Activated CD8-positive, alpha-beta memory T cell treated with anti-CD3 and anti-CD28 coated beads for 36 hours (primary cell): ENCODE measurements at regions not wholly inside any gene's neighbourhood (a gene's known extent, or its start where the extent isn't known, plus 50 kb on each side); places are given as distances from the start of the nearest gene placed in this dataset.

ENCODE experiments used
- CTCF ChIA-PET: fragments of 350-600 bp; sonication (Branson Sonifier 250); formaldehyde crosslinking; loops from one replicate; lab custom pipeline; 2021; ENCODE audit warnings: antibody characterized with exemption; lab: Charles Lee
- POLR2A ChIA-PET: fragments of 350-600 bp; sonication (Branson Sonifier 250); formaldehyde crosslinking; loops from one replicate; lab custom pipeline; 2021; ENCODE audit warnings: antibody characterized with exemption; lab: Charles Lee

- ChIA-PET CTCF (interaction anchor here (1.7 kb wide), 1 partner anchor 7 kb away, joined by 4 read pairs; no protein-coding TSS in a partner anchor), POLR2A (no interaction called here)
These were observed 379.9 kb downstream of the C6orf118 start for GRCh38 chr6:164929408-164929977.

GRCh38 chr6:164928728-164929407, 380.5 kb downstream of the C6orf118 start:
- ChIA-PET CTCF (interaction anchor here (1.7 kb wide), 1 partner anchor 8 kb away, joined by 4 read pairs; no protein-coding TSS in a partner anchor), POLR2A (no interaction called here)

- CTCF ChIA-PET: interaction anchor here (1.7 kb wide), 1 partner anchor 8 kb away, joined by 4 read pairs; no protein-coding TSS in a partner anchor
These were observed 381.2 kb downstream of the C6orf118 start for GRCh38 chr6:164928057-164928727.

GRCh38 chr6:164927288-164928056, 381.9 kb downstream of the C6orf118 start:
- POLR2A ChIA-PET: no interaction called here
- CTCF ChIA-PET: interaction anchor here (1.7 kb wide), 1 partner anchor 9 kb away, joined by 4 read pairs; no protein-coding TSS in a partner anchor

More at GRCh38 chr6:164928057-164928727, 381.2 kb downstream of the C6orf118 start:
- POLR2A ChIA-PET: no interaction called here

GRCh38 chr6:164926686-164927085, 382.7 kb downstream of the C6orf118 start:
- ChIA-PET CTCF (no interaction called here), POLR2A (no interaction called here)

GRCh38 chr6:164925681-164926530, 383.5 kb downstream of the C6orf118 start:
- POLR2A ChIA-PET: no interaction called here
- CTCF ChIA-PET: no interaction called here

- CTCF ChIA-PET: no interaction called here
These were observed 384.7 kb downstream of the C6orf118 start for GRCh38 chr6:164924674-164925073.

GRCh38 chr6:164917211-164917610, 392.2 kb downstream of the C6orf118 start:
- POLR2A ChIA-PET: no interaction called here
- CTCF ChIA-PET: no interaction called here

More at GRCh38 chr6:164924674-164925073, 384.7 kb downstream of the C6orf118 start:
- POLR2A ChIA-PET: no interaction called here

GRCh38 chr6:164916087-164916486, 393.3 kb downstream of the C6orf118 start:
- ChIA-PET POLR2A (no interaction called here), CTCF (no interaction called here)

- CTCF ChIA-PET: interaction anchor here (0.7 kb wide), 1 partner anchor 1742 kb away, joined by 4 read pairs; no protein-coding TSS in a partner anchor
- POLR2A ChIA-PET: no interaction called here
These were observed 397.4 kb downstream of the C6orf118 start for GRCh38 chr6:164911873-164912580.

- ChIA-PET CTCF (no interaction called here), POLR2A (no interaction called here)
These were observed 398.3 kb downstream of the C6orf118 start for GRCh38 chr6:164911151-164911550.

GRCh38 chr6:164906766-164907165, 402.6 kb downstream of the C6orf118 start:
- POLR2A ChIA-PET: no interaction called here
- CTCF ChIA-PET: no interaction called here

GRCh38 chr6:164905311-164905710, 404.1 kb downstream of the C6orf118 start:
- POLR2A ChIA-PET: no interaction called here
- CTCF ChIA-PET: no interaction called here

GRCh38 chr6:164898412-164898811, 411.0 kb downstream of the C6orf118 start:
- ChIA-PET CTCF (no interaction called here), POLR2A (no interaction called here)

GRCh38 chr6:164897523-164898235, 411.7 kb downstream of the C6orf118 start:
- ChIA-PET POLR2A (no interaction called here), CTCF (no interaction called here)

GRCh38 chr6:164889980-164890379, 419.4 kb downstream of the C6orf118 start:
- ChIA-PET CTCF (no interaction called here), POLR2A (no interaction called here)

- POLR2A ChIA-PET: no interaction called here
- CTCF ChIA-PET: no interaction called here
These were observed 421.7 kb downstream of the C6orf118 start for GRCh38 chr6:164887660-164888059.

- CTCF ChIA-PET: no interaction called here
- POLR2A ChIA-PET: no interaction called here
These were observed 427.2 kb downstream of the C6orf118 start for GRCh38 chr6:164882236-164882635.
